DOHH2 (cell line): ENCODE measurements at regions not wholly inside any gene's neighbourhood (a gene's known extent, or its start where the extent isn't known, plus 50 kb on each side); places are given as distances from the start of the nearest gene placed in this dataset.
"Not testable (repeated sequence)": the region's sequence is repeated elsewhere in the genome, so short reads cannot be mapped to it uniquely, and the experiment has no call there.

Experiments used
- H3F3A ChIP-seq: fragments of 200-600 bp; sonication (generic), shearing (Covaris generic); 2 replicates; pipeline ENCODE4 v1.6.0; 2016; ENCODE audit warnings: antibody characterized with exemption, mild to moderate bottlenecking; ENCODE audit not compliant: control insufficient read depth, insufficient read depth
- H3K27ac ChIP-seq: fragments of 200-600 bp; sonication (generic); 2 replicates; pipeline ENCODE4 v1.5.1; 2014; ENCODE audit warnings: low read depth, mild to moderate bottlenecking, low read length, moderate library complexity
- H3K27me3 ChIP-seq: fragments of 200-600 bp; sonication (generic); 2 replicates; pipeline ENCODE4 v1.6.1; 2014; ENCODE audit warnings: mild to moderate bottlenecking, low read length, mixed read lengths; ENCODE audit not compliant: control insufficient read depth
- H3K36me3 ChIP-seq: fragments of 200-600 bp; sonication (generic); 2 replicates; pipeline ENCODE4 v1.6.1; 2014; ENCODE audit warnings: mild to moderate bottlenecking, low read length, moderate library complexity, mixed read lengths; ENCODE audit not compliant: control insufficient read depth
- H3K4me1 ChIP-seq: fragments of 200-600 bp; sonication (generic); 2 replicates; pipeline ENCODE4 v1.6.1; 2014; ENCODE audit warnings: mild to moderate bottlenecking, low read length, mixed read lengths; ENCODE audit not compliant: control insufficient read depth
- H3K4me2 ChIP-seq: fragments of 200-600 bp; sonication (generic); 2 replicates; pipeline ENCODE4 v1.6.0; 2014; ENCODE audit warnings: mild to moderate bottlenecking, low read length, moderate library complexity
- H3K4me3 ChIP-seq: fragments of 200-600 bp; sonication (generic); 2 replicates; pipeline ENCODE4 v1.5.1; 2014; ENCODE audit warnings: mild to moderate bottlenecking, low read length, mixed read lengths
- H3K79me2 ChIP-seq: fragments of 200-600 bp; sonication (generic); 2 replicates; pipeline ENCODE4 v1.6.1; 2014; ENCODE audit warnings: mild to moderate bottlenecking, low read length, mixed read lengths; ENCODE audit not compliant: control insufficient read depth
- H3K9me2 ChIP-seq: fragments of 200-600 bp; sonication (generic); replicated peaks from 2 replicates; pipeline ENCODE4 v1.6.1; 2014; ENCODE audit warnings: mild to moderate bottlenecking, low read length, mixed read lengths; ENCODE audit not compliant: control insufficient read depth
- H3K9me3 ChIP-seq: fragments of 200-600 bp; sonication (generic); 2 replicates; pipeline ENCODE4 v1.6.1; 2014; ENCODE audit warnings: antibody characterized with exemption, low read length, mixed read lengths; ENCODE audit not compliant: control insufficient read depth, insufficient read depth
- H4K20me1 ChIP-seq: fragments of 200-600 bp; sonication (generic); 2 replicates; pipeline ENCODE4 v1.6.0; 2014; ENCODE audit warnings: low read depth, mild to moderate bottlenecking, antibody characterized with exemption, low read length, moderate library complexity; ENCODE audit not compliant: control insufficient read depth, insufficient read depth
- CTCF ChIP-seq: fragments of 200-600 bp; sonication (generic); IDR thresholded peaks from one replicate; pipeline ENCODE4 v1.5.1; 2014; ENCODE audit warnings: antibody characterized with exemption, mild to moderate bottlenecking, low read depth, low read length; ENCODE audit not compliant: poor library complexity, severe bottlenecking
- EZH2phosphoT487 ChIP-seq: fragments of 200-600 bp; sonication (generic); IDR thresholded peaks from 2 replicates; pipeline ENCODE4 v1.6.1; 2017; ENCODE audit warnings: borderline replicate concordance, mild to moderate bottlenecking, antibody characterized with exemption, low read length, moderate library complexity, mixed read lengths

GRCh38 chr18:35852786-35853185, 119.7 kb upstream of the RMP24 start:
- no peak overlapping the region for H3K27ac ChIP-seq

GRCh38 chr18:35854095-35854494, 118.4 kb upstream of the RMP24 start:
- Histone ChIP-seq H3K79me2 (no peaks in the 10 kb centered on the region), H3K27me3 (no peaks in the 10 kb centered on the region), H3K4me3 (no peak overlapping the region), H3K4me2 (no peak overlapping the region), H3K9me3 (no peaks in the 10 kb centered on the region), H3F3A (no peaks in the 10 kb centered on the region), H3K36me3 (no peaks in the 10 kb centered on the region), H3K27ac (no peak overlapping the region), H4K20me1 (no peaks in the 10 kb centered on the region), H3K4me1 (no peaks in the 10 kb centered on the region), H3K9me2 (no peaks in the 10 kb centered on the region)
- TF ChIP-seq EZH2phosphoT487 = no peak
- no peak for TF ChIP-seq CTCF

More at GRCh38 chr18:35852786-35853185, 119.7 kb upstream of the RMP24 start:
- Histone ChIP-seq H3K36me3 (no peaks in the 10 kb centered on the region), H3K9me3 (no peaks in the 10 kb centered on the region), H3K4me2 (no peak overlapping the region), H3F3A (no peaks in the 10 kb centered on the region), H3K4me3 (no peak overlapping the region), H3K79me2 (no peaks in the 10 kb centered on the region), H4K20me1 (no peaks in the 10 kb centered on the region), H3K9me2 (no peaks in the 10 kb centered on the region), H3K4me1 (no peaks in the 10 kb centered on the region), H3K27me3 (no peaks in the 10 kb centered on the region)
- TF ChIP-seq EZH2phosphoT487 (no peak), CTCF (no peak)

- H3K9me3 ChIP-seq = no peaks in the 10 kb centered on the region
- no peaks in the 10 kb centered on the region for H3F3A ChIP-seq
- H3K79me2 ChIP-seq = no peaks in the 10 kb centered on the region
- TF ChIP-seq CTCF (no peak), EZH2phosphoT487 (no peak)
- no peaks in the 10 kb centered on the region for H4K20me1 ChIP-seq
- H3K4me1 ChIP-seq = no peaks in the 10 kb centered on the region
- no peak overlapping the region for H3K4me3 ChIP-seq
- no peak overlapping the region for H3K4me2 ChIP-seq
- H3K36me3 ChIP-seq = no peaks in the 10 kb centered on the region
- H3K27ac ChIP-seq = no peak overlapping the region
- no peaks in the 10 kb centered on the region for H3K27me3 ChIP-seq
- no peaks in the 10 kb centered on the region for H3K9me2 ChIP-seq
These were observed 116.3 kb upstream of the RMP24 start for GRCh38 chr18:35856178-35856577.

- H3K27ac ChIP-seq, H3K9me3 ChIP-seq, H3K4me2 ChIP-seq, H3K36me3 ChIP-seq, H3K4me3 ChIP-seq, H3K4me1 ChIP-seq, H3K9me2 ChIP-seq, H3K27me3 ChIP-seq, H4K20me1 ChIP-seq, H3K79me2 ChIP-seq, H3F3A ChIP-seq: not testable (repeated sequence)
These were observed 115.8 kb upstream of the RMP24 start for GRCh38 chr18:35856721-35857120.

GRCh38 chr18:35857581-35857980, 114.9 kb upstream of the RMP24 start:
- not testable (repeated sequence) for H3K9me2 ChIP-seq, H3K4me3 ChIP-seq, H3K27ac ChIP-seq, H3K36me3 ChIP-seq, H3K27me3 ChIP-seq, H3K4me2 ChIP-seq, H3F3A ChIP-seq, H4K20me1 ChIP-seq, H3K9me3 ChIP-seq, H3K4me1 ChIP-seq, H3K79me2 ChIP-seq
